Gastroesophageal sphincter (tissue), 3 donors: ENCODE measurements at regions not wholly inside any gene's neighbourhood (a gene's known extent, or its start where the extent isn't known, plus 50 kb on each side); places are given as distances from the start of the nearest gene placed in this dataset.

Source experiments
- POLR2A ChIP-seq, 2 donors: fragments of 450-650 bp; IDR thresholded peaks; one replicate each; pipeline ENCODE4 v1.6.1; 2017; ENCODE audit warnings: antibody characterized with exemption in 2 of 2, mild to moderate bottlenecking in 2 of 2, moderate library complexity in 1 of 2
- TF ChIP-seq, protein P1 (sequence below), 4 experiments: fragments of 200-600 bp in 2 of 4; fragments of 450-650 bp in 2 of 4; sonication (generic) in 1 of 4; IDR thresholded peaks; one replicate each; pipeline ENCODE4 v1.5.1; 2017 to 2019; ENCODE audit warnings: antibody characterized with exemption in 4 of 4, mild to moderate bottlenecking in 2 of 4, moderate library complexity in 2 of 4

DNA sequence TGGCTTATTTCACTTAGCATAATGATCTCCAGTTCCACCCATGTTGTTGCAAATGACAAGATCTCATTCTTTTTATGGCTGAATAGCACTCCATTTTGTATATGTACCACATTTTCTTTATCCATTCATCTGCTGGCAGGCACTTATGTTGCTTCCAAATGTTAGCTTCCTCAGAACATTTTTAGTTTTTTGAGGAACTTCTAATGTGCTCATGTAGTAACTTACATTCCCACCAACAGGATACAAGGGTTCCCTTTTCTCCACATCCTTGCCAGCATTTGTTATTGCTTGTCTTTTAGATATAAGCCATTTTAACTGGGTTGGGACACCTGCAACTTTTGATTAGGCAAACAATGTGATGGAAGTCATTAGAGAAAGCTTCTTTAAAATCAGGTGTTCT lies 454.2 kb downstream of the NLGN4X start:
- TF ChIP-seq, protein P1, sequence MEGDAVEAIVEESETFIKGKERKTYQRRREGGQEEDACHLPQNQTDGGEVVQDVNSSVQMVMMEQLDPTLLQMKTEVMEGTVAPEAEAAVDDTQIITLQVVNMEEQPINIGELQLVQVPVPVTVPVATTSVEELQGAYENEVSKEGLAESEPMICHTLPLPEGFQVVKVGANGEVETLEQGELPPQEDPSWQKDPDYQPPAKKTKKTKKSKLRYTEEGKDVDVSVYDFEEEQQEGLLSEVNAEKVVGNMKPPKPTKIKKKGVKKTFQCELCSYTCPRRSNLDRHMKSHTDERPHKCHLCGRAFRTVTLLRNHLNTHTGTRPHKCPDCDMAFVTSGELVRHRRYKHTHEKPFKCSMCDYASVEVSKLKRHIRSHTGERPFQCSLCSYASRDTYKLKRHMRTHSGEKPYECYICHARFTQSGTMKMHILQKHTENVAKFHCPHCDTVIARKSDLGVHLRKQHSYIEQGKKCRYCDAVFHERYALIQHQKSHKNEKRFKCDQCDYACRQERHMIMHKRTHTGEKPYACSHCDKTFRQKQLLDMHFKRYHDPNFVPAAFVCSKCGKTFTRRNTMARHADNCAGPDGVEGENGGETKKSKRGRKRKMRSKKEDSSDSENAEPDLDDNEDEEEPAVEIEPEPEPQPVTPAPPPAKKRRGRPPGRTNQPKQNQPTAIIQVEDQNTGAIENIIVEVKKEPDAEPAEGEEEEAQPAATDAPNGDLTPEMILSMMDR (IDR thresholded peaks at IDR 0.05) = no peak
- no peak for TF ChIP-seq POLR2A (IDR thresholded peaks at IDR 0.05)
